Endothelial cell of umbilical vein (primary cell): ENCODE measurements at regions not wholly inside any gene's neighbourhood (a gene's known extent, or its start where the extent isn't known, plus 50 kb on each side); places are given as distances from the start of the nearest gene placed in this dataset.

Experiments used
- BruUV-seq: library from RNA; stranded (reverse); fragments of 400-500 nt; replicated peaks from 2 replicates; lab custom pipeline; 2021; lab: Mats Ljungman, UMichigan
- CTCF ChIA-PET: fragments of 300-600, 350-600 bp; sonication (Branson Sonifier 250); formaldehyde crosslinking; loops from one replicate; lab custom pipeline; 2021; ENCODE audit warnings: antibody characterized with exemption, inconsistent platforms; lab: Charles Lee
- POLR2A ChIA-PET: fragments of 300-600, 350-600 bp; sonication (Branson Sonifier 250); formaldehyde crosslinking; loops from one replicate; lab custom pipeline; 2021; ENCODE audit warnings: antibody characterized with exemption, inconsistent platforms; lab: Charles Lee
- DNase-seq: peaks from one replicate; pipeline ENCODE4 v3.0.0-alpha.2; 2011; ENCODE audit warnings: low read depth, low spot score
- FAIRE-seq: peaks from 2 replicates; lab custom pipeline; 2011; peaks lifted over from hg19 to GRCh38; lab: Jason Lieb, UNC
- H2AFZ ChIP-seq: 2 replicates; pipeline ENCODE4 v1.6.0; 2012; ENCODE audit warnings: low read depth, low read length, control low read depth, inconsistent platforms
- H3K27ac ChIP-seq: 2 replicates; pipeline ENCODE4 v1.5.1; 2011; ENCODE audit warnings: low read depth, mild to moderate bottlenecking, control low read depth, low read length, moderate library complexity; ENCODE audit not compliant: insufficient read depth
- H3K27me3 ChIP-seq, 2 experiments: 2 replicates each; pipeline versions ENCODE4 v1.6.0 to v1.6.1; 2011; ENCODE audit warnings: low read length in 2 of 2, mixed read lengths in 1 of 2; ENCODE audit not compliant: control insufficient read depth in 2 of 2, insufficient read depth in 2 of 2
- H3K36me3 ChIP-seq, 2 experiments: 2 replicates in 1 of 2; 3 replicates in 1 of 2; pipeline ENCODE4 v1.5.1; 2011; ENCODE audit warnings: low read length in 2 of 2, mild to moderate bottlenecking in 1 of 2, moderate library complexity in 1 of 2; ENCODE audit not compliant: control insufficient read depth in 2 of 2, insufficient read depth in 2 of 2; ENCODE audit errors: extremely low read depth in 1 of 2
- H3K4me1 ChIP-seq: 3 replicates; pipeline ENCODE4 v1.5.1; 2011; ENCODE audit warnings: mild to moderate bottlenecking, low read length; ENCODE audit not compliant: control insufficient read depth, insufficient read depth; ENCODE audit errors: extremely low read depth
- H3K4me2 ChIP-seq: 2 replicates; pipeline ENCODE4 v1.6.1; 2011; ENCODE audit warnings: low read length, control low read depth, mixed read lengths; ENCODE audit not compliant: insufficient read depth
- H3K4me3 ChIP-seq, 3 experiments: fragments of 200-600 bp in 1 of 3; sonication (generic), shearing (Covaris generic) in 1 of 3; replicated peaks in 1 of 3; 2 replicates each; pipeline ENCODE4 v1.5.1; 2011 to 2016; ENCODE audit warnings: control low read depth in 3 of 3, low read length in 3 of 3, mild to moderate bottlenecking in 2 of 3, inconsistent platforms in 1 of 3, low read depth in 1 of 3, moderate library complexity in 1 of 3; ENCODE audit not compliant: insufficient read depth in 1 of 3
- H3K79me2 ChIP-seq: 2 replicates; pipeline ENCODE4 v1.6.0; 2012; ENCODE audit warnings: low read length, inconsistent platforms; ENCODE audit not compliant: control insufficient read depth, insufficient read depth
- H3K9ac ChIP-seq: replicated peaks from 2 replicates; pipeline ENCODE3; 2011; ENCODE audit warnings: low read length, control low read depth; ENCODE audit not compliant: insufficient read depth; ENCODE audit errors: extremely low read depth
- H3K9me1 ChIP-seq: replicated peaks from 3 replicates; pipeline ENCODE4 v1.6.0; 2011; ENCODE audit warnings: mild to moderate bottlenecking, low read length; ENCODE audit not compliant: control insufficient read depth, insufficient read depth; ENCODE audit errors: extremely low read depth
- H3K9me3 ChIP-seq: replicated peaks from 2 replicates; pipeline ENCODE4 v1.5.1; 2012; ENCODE audit warnings: low read length, inconsistent platforms; ENCODE audit not compliant: control insufficient read depth, insufficient read depth
- H4K20me1 ChIP-seq: replicated peaks from 2 replicates; pipeline ENCODE3; 2011; ENCODE audit warnings: mild to moderate bottlenecking, low read length; ENCODE audit not compliant: control insufficient read depth, insufficient read depth; ENCODE audit errors: extremely low read depth
- CTCF ChIP-seq, 2 donors: IDR thresholded peaks; 1 replicate in 1 of 2; 2 replicates in 1 of 2; pipeline ENCODE4 v1.5.1; 2011; ENCODE audit warnings: low read length in 2 of 2, mild to moderate bottlenecking in 2 of 2, moderate library complexity in 2 of 2, control low read depth in 1 of 2, inconsistent platforms in 1 of 2, low read depth in 1 of 2; ENCODE audit not compliant: insufficient read depth in 1 of 2; ENCODE audit errors: extremely low read depth in 1 of 2
- EZH2 ChIP-seq: IDR thresholded peaks from 2 replicates; pipeline ENCODE4 v1.6.1; 2012; ENCODE audit warnings: borderline replicate concordance, low read depth, mild to moderate bottlenecking, moderate library complexity, low read length, inconsistent platforms; ENCODE audit not compliant: severe bottlenecking
- FOS ChIP-seq: IDR thresholded peaks from 2 replicates; pipeline ENCODE4 v1.6.1; 2011; ENCODE audit warnings: mild to moderate bottlenecking, low read length, moderate library complexity, borderline replicate concordance; ENCODE audit not compliant: insufficient read depth
- GATA2 ChIP-seq: IDR thresholded peaks from 2 replicates; pipeline ENCODE4 v1.7.0; 2011; ENCODE audit warnings: low read depth, mild to moderate bottlenecking, moderate library complexity, mixed read lengths, low read length; ENCODE audit not compliant: insufficient read length, insufficient read depth
- JUN ChIP-seq: IDR thresholded peaks from 2 replicates; pipeline ENCODE4 v1.6.1; 2011; ENCODE audit warnings: borderline replicate concordance, low read depth; ENCODE audit not compliant: insufficient read length, insufficient read depth
- MYC ChIP-seq: IDR thresholded peaks from one replicate; pipeline ENCODE4 v1.6.1; 2011; ENCODE audit warnings: mild to moderate bottlenecking, low read depth, low read length
- POLR2A ChIP-seq: IDR thresholded peaks from 2 replicates; pipeline ENCODE4 v1.6.1; 2012; ENCODE audit warnings: low read depth, mild to moderate bottlenecking, control low read depth, low read length
- POLR2AphosphoS5 ChIP-seq: IDR thresholded peaks from 2 replicates; pipeline ENCODE4 v1.6.1; 2012; ENCODE audit warnings: low read depth, mild to moderate bottlenecking, control low read depth, low read length, moderate library complexity; ENCODE audit not compliant: insufficient read depth
- dilution Hi-C: fragments of 300-500 bp; cut with MboI; formaldehyde crosslinking; loops from one replicate; pipeline ENCODE4 v1.15.0; 2019; ENCODE audit warnings: low sequenced_read_pairs; ENCODE audit not compliant: extremely low pct_ligation_motif_present
- intact Hi-C: fragments of 100-400 bp; cut with micrococcal nuclease; formaldehyde crosslinking; loops from one replicate; pipeline ENCODE4 v1.10.0; 2022
- TF ChIP-seq, protein P1 (sequence below): IDR thresholded peaks from 2 replicates; pipeline ENCODE4 v1.6.1; 2011; ENCODE audit not compliant: insufficient read depth, insufficient read length

DNA sequence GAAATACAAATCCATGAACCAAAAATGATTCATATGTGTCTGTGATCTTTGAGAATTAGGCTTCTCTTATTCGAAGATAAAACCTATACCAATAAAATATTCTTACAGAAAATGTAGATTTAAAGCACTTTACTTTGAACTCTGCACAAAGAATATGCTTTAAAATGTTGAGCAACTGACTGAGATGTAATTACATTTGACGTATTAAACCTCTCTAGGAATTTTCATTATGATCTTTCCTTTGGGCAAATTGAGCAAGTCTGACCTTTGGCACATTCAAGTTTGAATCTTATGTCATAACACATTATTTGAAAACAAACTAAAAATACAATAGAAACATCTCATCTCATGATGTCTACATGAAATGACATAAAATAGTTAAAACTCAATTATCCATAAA lies 69.2 kb upstream of the AHR start:
- CTCF ChIA-PET = no interaction called here
- TF ChIP-seq, protein P1, sequence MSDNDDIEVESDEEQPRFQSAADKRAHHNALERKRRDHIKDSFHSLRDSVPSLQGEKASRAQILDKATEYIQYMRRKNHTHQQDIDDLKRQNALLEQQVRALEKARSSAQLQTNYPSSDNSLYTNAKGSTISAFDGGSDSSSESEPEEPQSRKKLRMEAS = no peak
- TF ChIP-seq POLR2AphosphoS5 (no peak), EZH2 (no peak), GATA2 (no peak), MYC (no peak), POLR2A (no peak)
- H3K4me2 ChIP-seq = no peak overlapping the region
- dilution Hi-C loops = no loop called here
- H3K27me3 ChIP-seq = no peaks in the 10 kb centered on the region
- DNase-seq (no peak), FAIRE-seq (no peak)
- H3K9me1 ChIP-seq = no peaks in the 10 kb centered on the region
- intact Hi-C loops = no loop called here
- peaks cover 7% of the 10 kb centered on the region for H3K4me1 ChIP-seq
- no peak overlapping the region for H3K4me3 ChIP-seq
- no TSS peak for BruUV-seq
- H3K9me3 ChIP-seq = no peaks in the 10 kb centered on the region
- no peak overlapping the region for H3K27ac ChIP-seq
- no peak overlapping the region for H3K9ac ChIP-seq
- no peaks in the 10 kb centered on the region for H3K79me2 ChIP-seq
- no peaks in the 10 kb centered on the region for H3K36me3 ChIP-seq
- H4K20me1 ChIP-seq = no peaks in the 10 kb centered on the region
- no peak overlapping the region for H2AFZ ChIP-seq
- POLR2A ChIA-PET = no interaction called here

- Histone ChIP-seq H3K4me2 (no peak overlapping the region), H3K4me1 (peaks cover 14% of the 10 kb centered on the region), H3K27ac (no peak overlapping the region), H2AFZ (no peak overlapping the region), H3K9me3 (no peaks in the 10 kb centered on the region), H3K79me2 (no peaks in the 10 kb centered on the region), H3K27me3 (no peaks in the 10 kb centered on the region), H3K36me3 (no peaks in the 10 kb centered on the region), H3K4me3 (no peak overlapping the region), H4K20me1 (no peaks in the 10 kb centered on the region), H3K9ac (no peak overlapping the region), H3K9me1 (no peaks in the 10 kb centered on the region)
- FAIRE-seq = no peak
- DNase-seq = no peak
- POLR2A ChIA-PET = no interaction called here
- CTCF ChIA-PET = interaction anchor here (0.6 to 1.4 kb wide), 2 partner anchors 71 to 289 kb away, joined by 3 read pairs; no protein-coding TSS in a partner anchor
- intact Hi-C loops (loop anchor here (10.0 kb wide), 1 partner anchor 245 kb away; no protein-coding TSS in a partner anchor), dilution Hi-C loops (no loop called here)
- BruUV-seq = no TSS peak
- TF ChIP-seq FOS (no peak), GATA2 (no peak), POLR2AphosphoS5 (no peak), JUN (no peak), POLR2A (no peak), CTCF (IDR thresholded peaks at IDR 0.05; ENCODE audit: extremely low read depth in 1 of 2, insufficient read depth in 1 of 2, low read depth in 1 of 2, low read length in 2 of 2) (no peak), MYC (no peak), EZH2 (no peak)
- TF ChIP-seq, protein P1 = no peak
These were observed 68.2 kb upstream of the AHR start for GRCh38 chr7:17230099-17230807.
